Lung (tissue), 11 donors: ENCODE measurements at regions not wholly inside any gene's neighbourhood (a gene's known extent, or its start where the extent isn't known, plus 50 kb on each side); places are given as distances from the start of the nearest gene placed in this dataset.

Experiments used
- ATAC-seq: fragments of 200-7000 bp; cut with Tn5 transposase; one replicate; pipeline ENCODE4 v1.9.1; 2020; ENCODE audit warnings: moderate number of reproducible peaks; ENCODE audit not compliant: insufficient read depth, low FRiP score
- DNase-seq, 3 donors: peaks; one replicate each; pipeline ENCODE4 v3.0.0-alpha.2; 2013 to 2017
- H3K27ac ChIP-seq, 2 donors: one replicate each; pipeline ENCODE4 v1.5.1; 2013; ENCODE audit warnings: mild to moderate bottlenecking in 2 of 2, moderate library complexity in 2 of 2, control low read depth in 1 of 2, inconsistent platforms in 1 of 2, low read depth in 1 of 2, low read length in 1 of 2
- H3K27me3 ChIP-seq, 3 donors: one replicate each; pipeline ENCODE4 v1.5.1; 2013; ENCODE audit warnings: low read length in 2 of 3; ENCODE audit not compliant: control insufficient read depth in 3 of 3, insufficient read depth in 3 of 3
- H3K36me3 ChIP-seq, 4 donors: one replicate each; pipeline ENCODE4 v1.5.1; 2013; ENCODE audit warnings: low read length in 4 of 4, mild to moderate bottlenecking in 1 of 4, moderate library complexity in 1 of 4; ENCODE audit not compliant: control insufficient read depth in 4 of 4, insufficient read depth in 4 of 4
- H3K4me1 ChIP-seq, 5 donors: one replicate each; pipeline ENCODE4 v1.5.1; 2013; ENCODE audit warnings: low read length in 5 of 5, mild to moderate bottlenecking in 2 of 5, moderate library complexity in 1 of 5; ENCODE audit not compliant: control insufficient read depth in 5 of 5, insufficient read depth in 5 of 5
- H3K4me3 ChIP-seq: one replicate; pipeline ENCODE4 v1.5.1; 2013; ENCODE audit warnings: mild to moderate bottlenecking, control low read depth, moderate library complexity
- H3K9ac ChIP-seq, 2 donors: one replicate each; pipeline ENCODE4 v1.5.1; 2013; ENCODE audit warnings: low read length in 2 of 2, control low read depth in 1 of 2; ENCODE audit not compliant: insufficient read depth in 1 of 2
- H3K9me3 ChIP-seq, 4 donors: one replicate each; pipeline ENCODE4 v1.5.1; 2013; ENCODE audit warnings: low read length in 3 of 4, mild to moderate bottlenecking in 1 of 4, moderate library complexity in 1 of 4; ENCODE audit not compliant: control insufficient read depth in 4 of 4, insufficient read depth in 3 of 4
- WGBS, 2 donors: extraction: QIAGEN DNeasy Blood & Tissue Kit; methylation state at CpG; one replicate each; pipeline ENCODE4 v1.1.7; 2013; 5-methylcytosine and 5-hydroxymethylcytosine counted together
- TF ChIP-seq, protein P1 (sequence below): IDR thresholded peaks from 2 replicates; pipeline ENCODE4 v1.5.1; 2012; ENCODE audit warnings: mild to moderate bottlenecking; ENCODE audit errors: control extremely low read depth, extremely low read depth
- donor health status: control.
- donor health status: control.
- donor health status: Bipolar disorder and iron deficiency.
- donor health status: healthy.
- donor health status: DM: yes; HTN: yes; CAD: no.

DNA sequence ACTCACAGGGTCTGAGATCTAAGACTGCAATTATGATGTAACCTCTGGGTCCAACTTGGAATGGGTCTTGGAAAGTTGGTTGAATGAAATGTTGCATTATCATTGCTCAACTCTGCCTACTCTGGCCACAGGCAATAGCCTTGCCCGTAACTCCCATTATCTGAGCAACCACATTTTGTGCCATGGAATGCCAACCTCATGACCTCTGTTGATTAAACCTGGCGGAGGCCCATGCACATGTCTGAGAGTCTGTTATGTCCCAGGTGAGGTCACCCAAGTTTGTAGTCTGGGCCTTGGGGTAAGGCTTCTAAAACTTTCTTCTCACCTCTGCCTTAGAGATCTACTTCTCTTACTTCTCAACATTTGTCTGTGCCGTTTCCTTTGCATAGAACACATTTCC, 140.9 kb downstream of the TBX5 start:
- Histone ChIP-seq H3K9me3 (peaks cover 0 to 4% (median 0%) of the 10 kb centered on the region in 4 donors), H3K27me3 (peaks cover 0 to 7% (median 3%) of the 10 kb centered on the region in 3 donors), H3K9ac (no peak overlapping the region), H3K4me1 (peaks cover 0 to 4% (median 0%) of the 10 kb centered on the region in 5 donors), H3K36me3 (no peaks in the 10 kb centered on the region), H3K27ac (no peak overlapping the region), H3K4me3 (no peak overlapping the region)
- TF ChIP-seq, protein P1, sequence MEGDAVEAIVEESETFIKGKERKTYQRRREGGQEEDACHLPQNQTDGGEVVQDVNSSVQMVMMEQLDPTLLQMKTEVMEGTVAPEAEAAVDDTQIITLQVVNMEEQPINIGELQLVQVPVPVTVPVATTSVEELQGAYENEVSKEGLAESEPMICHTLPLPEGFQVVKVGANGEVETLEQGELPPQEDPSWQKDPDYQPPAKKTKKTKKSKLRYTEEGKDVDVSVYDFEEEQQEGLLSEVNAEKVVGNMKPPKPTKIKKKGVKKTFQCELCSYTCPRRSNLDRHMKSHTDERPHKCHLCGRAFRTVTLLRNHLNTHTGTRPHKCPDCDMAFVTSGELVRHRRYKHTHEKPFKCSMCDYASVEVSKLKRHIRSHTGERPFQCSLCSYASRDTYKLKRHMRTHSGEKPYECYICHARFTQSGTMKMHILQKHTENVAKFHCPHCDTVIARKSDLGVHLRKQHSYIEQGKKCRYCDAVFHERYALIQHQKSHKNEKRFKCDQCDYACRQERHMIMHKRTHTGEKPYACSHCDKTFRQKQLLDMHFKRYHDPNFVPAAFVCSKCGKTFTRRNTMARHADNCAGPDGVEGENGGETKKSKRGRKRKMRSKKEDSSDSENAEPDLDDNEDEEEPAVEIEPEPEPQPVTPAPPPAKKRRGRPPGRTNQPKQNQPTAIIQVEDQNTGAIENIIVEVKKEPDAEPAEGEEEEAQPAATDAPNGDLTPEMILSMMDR: no peak
- WGBS, 2 donors: 78 to 83% methylated on average over 3 of the region's 3 CpGs
- ATAC-seq: no peak
- DNase-seq: no peak

DNA sequence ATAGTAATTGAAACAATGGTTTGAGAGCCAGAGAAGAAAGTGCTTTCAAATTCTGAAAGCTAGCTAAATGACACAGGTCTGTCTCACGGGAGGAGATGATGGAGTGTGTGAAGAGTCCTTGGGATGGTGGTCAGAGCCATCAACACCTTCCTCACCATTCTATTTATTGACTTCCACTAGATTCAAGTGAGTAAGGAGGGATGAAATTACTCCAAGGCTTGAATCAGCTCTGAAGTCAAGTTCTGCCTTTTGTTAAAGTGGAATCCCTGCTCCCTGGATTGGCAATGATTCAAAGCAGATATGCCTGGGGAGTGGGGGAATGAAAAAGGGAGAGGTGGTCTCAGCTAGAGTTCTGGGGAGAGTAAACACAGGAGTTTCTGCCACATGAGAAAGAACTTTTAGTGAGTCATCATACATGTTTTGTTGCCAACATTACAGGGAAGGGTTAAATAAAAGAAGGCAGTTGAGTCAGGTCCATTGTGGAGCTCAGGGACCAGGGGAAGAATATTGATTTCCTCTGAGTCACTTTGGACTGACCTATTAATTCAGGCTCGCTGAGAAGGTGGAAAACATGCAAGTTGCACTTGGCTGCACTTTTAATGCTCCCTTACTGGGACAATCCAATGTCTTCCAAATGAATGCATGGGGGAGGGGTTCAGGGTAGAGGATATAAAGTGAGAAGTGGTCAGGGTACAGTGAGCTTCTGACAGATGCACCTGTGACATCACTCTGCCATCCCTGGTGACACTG, 142.7 kb downstream of the TBX5 start:
- peaks cover 0 to 4% (median 0%) of the 10 kb centered on the region in 5 donors for H3K4me1 ChIP-seq
- H3K9ac ChIP-seq: no peak overlapping the region
- no peak overlapping the region for H3K27ac ChIP-seq
- H3K4me3 ChIP-seq: no peak overlapping the region
- DNase-seq (no peak), ATAC-seq (no peak)
- H3K27me3 ChIP-seq: peaks cover 0 to 7% (median 3%) of the 10 kb centered on the region in 3 donors
- peaks cover 0 to 2% (median 0%) of the 10 kb centered on the region in 4 donors for H3K9me3 ChIP-seq
- no peaks in the 10 kb centered on the region for H3K36me3 ChIP-seq
- TF ChIP-seq, protein P1: no peak
- 62 to 65% methylated on average over 2 of the region's 2 CpGs for WGBS, 2 donors

DNA sequence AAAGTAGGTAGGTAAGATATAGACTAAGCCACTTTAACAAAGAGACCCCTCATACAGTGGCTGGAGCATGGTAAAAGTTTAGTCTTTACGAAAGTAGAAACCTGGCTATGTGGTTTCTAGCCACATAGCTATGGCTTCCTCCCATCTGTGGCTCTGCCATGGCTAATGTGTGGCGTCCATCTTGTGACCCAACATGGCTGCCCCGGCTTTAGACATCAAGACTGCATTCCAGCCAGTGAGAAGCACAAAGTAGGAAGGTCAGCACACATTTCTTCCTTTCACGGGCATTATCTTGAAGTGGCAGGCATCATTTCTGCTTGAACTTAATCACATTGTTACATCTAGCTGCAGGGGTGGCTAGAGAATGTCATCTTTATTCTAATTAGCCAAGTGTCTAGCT, 148.3 kb downstream of the TBX5 start:
- Histone ChIP-seq H3K36me3 (no peaks in the 10 kb centered on the region), H3K9me3 (peaks cover 0 to 7% (median 0%) of the 10 kb centered on the region in 4 donors), H3K9ac (no peak overlapping the region), H3K4me3 (no peak overlapping the region), H3K27ac (no peak overlapping the region), H3K4me1 (no peaks in the 10 kb centered on the region), H3K27me3 (peaks cover 0 to 5% (median 4%) of the 10 kb centered on the region in 3 donors)
- TF ChIP-seq, protein P1: no peak
- WGBS, 2 donors: 80 to 86% methylated on average over 4 of the region's 4 CpGs
- ATAC-seq (no peak), DNase-seq (no peak)

DNA sequence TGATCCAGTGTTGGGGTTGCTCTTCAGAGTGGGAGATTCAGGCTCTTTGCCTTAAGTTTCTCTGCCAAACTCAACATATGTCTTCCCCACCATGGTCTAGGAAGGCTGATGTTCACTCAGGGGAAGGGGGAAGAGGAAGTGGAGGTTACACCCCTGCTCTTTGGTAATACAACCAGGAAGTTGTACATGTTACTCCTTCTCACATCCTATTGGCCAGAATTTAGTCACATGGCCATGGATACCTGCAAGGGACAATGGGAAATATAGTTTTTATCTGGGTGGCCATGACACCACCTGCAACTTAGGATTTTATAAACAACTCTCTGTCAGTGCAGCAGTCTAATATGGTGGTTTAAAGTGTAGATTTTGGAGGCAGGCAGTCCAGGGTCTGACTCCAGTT, 150.9 kb downstream of the TBX5 start:
- H3K4me1 ChIP-seq: no peaks in the 10 kb centered on the region
- H3K36me3 ChIP-seq: no peaks in the 10 kb centered on the region
- TF ChIP-seq, protein P1: no peak
- no peak overlapping the region for H3K27ac ChIP-seq
- no peak overlapping the region for H3K4me3 ChIP-seq
- H3K9me3 ChIP-seq: peaks cover 0 to 10% (median 0%) of the 10 kb centered on the region in 4 donors
- no peak for ATAC-seq
- H3K9ac ChIP-seq: no peak overlapping the region
- DNase-seq: no peak
- peaks cover 0 to 3% (median 0%) of the 10 kb centered on the region in 3 donors for H3K27me3 ChIP-seq
